Choroid plexus epithelial cell (primary cell): ENCODE measurements at regions not wholly inside any gene's neighbourhood (a gene's known extent, or its start where the extent isn't known, plus 50 kb on each side); places are given as distances from the start of the nearest gene placed in this dataset.

Source experiments
- DNase-seq: peaks from one replicate; pipeline ENCODE4 v3.0.0-alpha.2; 2010; ENCODE audit warnings: low read depth
- H3K4me3 ChIP-seq: 2 replicates; pipeline ENCODE4 v1.5.1; 2011; ENCODE audit warnings: low read depth, mild to moderate bottlenecking, control low read depth, low read length, moderate library complexity
- TF ChIP-seq, protein P1 (sequence below): conservative IDR thresholded peaks from 2 replicates; pipeline ENCODE4 v1.5.1; 2011; ENCODE audit warnings: low read depth, mild to moderate bottlenecking, control low read depth, inconsistent platforms, low read length, moderate library complexity

DNA sequence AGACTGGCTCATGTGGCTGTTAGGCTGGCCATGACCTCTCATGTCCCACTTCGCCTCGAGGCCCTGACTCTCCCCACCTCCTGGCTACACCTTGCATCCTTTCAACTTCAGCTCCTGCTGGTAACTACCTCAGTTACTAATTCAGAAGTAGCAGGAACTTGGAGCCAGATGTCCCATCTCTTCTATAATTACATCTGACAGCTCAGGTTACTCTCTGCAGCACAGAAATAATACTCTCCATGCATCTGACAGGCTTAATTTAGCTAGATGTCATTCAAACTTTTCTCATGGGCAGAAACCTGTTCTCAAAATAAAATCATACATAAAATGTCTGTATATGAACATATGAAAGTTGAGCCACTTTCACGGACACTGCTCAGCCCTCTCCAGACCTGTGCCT, 92.2 kb upstream of the IL33 start:
- TF ChIP-seq, protein P1, sequence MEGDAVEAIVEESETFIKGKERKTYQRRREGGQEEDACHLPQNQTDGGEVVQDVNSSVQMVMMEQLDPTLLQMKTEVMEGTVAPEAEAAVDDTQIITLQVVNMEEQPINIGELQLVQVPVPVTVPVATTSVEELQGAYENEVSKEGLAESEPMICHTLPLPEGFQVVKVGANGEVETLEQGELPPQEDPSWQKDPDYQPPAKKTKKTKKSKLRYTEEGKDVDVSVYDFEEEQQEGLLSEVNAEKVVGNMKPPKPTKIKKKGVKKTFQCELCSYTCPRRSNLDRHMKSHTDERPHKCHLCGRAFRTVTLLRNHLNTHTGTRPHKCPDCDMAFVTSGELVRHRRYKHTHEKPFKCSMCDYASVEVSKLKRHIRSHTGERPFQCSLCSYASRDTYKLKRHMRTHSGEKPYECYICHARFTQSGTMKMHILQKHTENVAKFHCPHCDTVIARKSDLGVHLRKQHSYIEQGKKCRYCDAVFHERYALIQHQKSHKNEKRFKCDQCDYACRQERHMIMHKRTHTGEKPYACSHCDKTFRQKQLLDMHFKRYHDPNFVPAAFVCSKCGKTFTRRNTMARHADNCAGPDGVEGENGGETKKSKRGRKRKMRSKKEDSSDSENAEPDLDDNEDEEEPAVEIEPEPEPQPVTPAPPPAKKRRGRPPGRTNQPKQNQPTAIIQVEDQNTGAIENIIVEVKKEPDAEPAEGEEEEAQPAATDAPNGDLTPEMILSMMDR: no peak
- H3K4me3 ChIP-seq: no peak overlapping the region
- DNase-seq: no peak

GRCh38 chr9:6121707-6122106, 93.9 kb upstream of the IL33 start:
- DNase-seq: no peak
- TF ChIP-seq, protein P1: no peak
- H3K4me3 ChIP-seq: no peak overlapping the region

GRCh38 chr9:6114424-6114823, 99.0 kb upstream of the RANBP6 start:
- DNase-seq: no peak
- no peak overlapping the region for H3K4me3 ChIP-seq
- TF ChIP-seq, protein P1: no peak

DNA sequence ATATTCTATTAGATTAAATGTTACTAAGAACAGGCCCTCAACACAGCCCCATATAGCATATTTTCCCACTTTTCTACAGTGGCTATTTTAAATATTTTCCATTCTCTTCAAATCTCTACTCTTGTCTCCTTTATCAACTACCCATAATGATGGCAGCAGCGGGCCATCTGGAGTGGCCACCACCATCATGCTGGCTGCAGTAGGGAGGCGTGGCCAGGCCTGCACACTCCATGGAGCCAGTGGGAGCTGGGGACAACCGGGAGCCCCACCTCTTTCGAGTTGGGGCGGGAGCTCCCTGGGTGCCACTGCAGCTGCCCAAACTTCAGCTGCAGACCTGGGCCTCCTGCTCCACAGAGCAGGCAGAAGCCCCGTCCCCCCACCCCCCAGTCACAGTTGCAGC, 98.4 kb upstream of the RANBP6 start:
- DNase-seq: no peak
- TF ChIP-seq, protein P1: no peak
- H3K4me3 ChIP-seq: no peak overlapping the region

GRCh38 chr9:6113312-6113711, 97.9 kb upstream of the RANBP6 start:
- no peak overlapping the region for H3K4me3 ChIP-seq
- DNase-seq: no peak
- TF ChIP-seq, protein P1: no peak

DNA sequence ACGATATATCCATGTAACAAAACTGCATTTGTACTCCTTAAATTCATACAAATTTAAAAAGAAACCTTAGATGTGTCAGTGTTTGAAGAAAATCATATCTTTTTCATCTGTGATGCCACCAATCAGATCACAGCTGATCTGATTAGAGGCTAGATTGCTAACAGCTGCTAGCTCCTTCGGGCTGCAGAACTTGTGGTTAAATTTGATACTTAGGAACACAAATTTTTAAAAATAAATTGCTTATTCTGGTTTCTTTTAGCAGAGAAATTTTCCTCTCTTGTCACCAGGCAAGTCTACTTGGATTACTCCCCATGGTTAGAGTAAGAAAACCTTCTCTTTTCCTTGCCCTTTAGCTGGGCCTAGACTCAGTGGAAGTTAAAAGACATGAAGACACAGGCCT, 94.6 kb upstream of the RANBP6 start:
- TF ChIP-seq, protein P1: no peak
- peak; percentile 29 for DNase-seq
- no peak overlapping the region for H3K4me3 ChIP-seq

GRCh38 chr9:6109571-6109970, 94.1 kb upstream of the RANBP6 start:
- no peak for DNase-seq

More at GRCh38 chr9:6109571-6109970, 94.1 kb upstream of the RANBP6 start:
- no peak overlapping the region for H3K4me3 ChIP-seq
- TF ChIP-seq, protein P1: no peak
